ENCODE measurements at regions not wholly inside any gene's neighbourhood (a gene's known extent, or its start where the extent isn't known, plus 50 kb on each side); places are given as distances from the start of the nearest gene placed in this dataset.

DNA sequence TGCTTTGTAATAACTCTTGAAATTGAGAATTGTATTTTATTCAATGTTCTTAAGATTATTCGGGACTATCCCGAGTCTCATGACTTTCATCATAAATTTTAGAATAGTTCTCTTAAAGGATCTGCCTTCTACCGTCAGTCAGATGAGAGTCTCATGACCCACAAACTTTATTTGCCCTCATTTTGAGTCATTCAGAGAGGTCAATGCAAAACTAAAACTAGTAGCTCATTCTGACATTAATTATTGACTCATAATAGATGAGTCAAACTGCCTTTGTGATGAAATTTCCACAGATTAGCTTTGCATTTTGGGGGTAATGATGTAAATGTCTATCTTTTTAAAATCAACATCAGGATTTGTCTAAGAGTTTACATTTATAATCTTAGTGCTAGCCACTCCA lies 1527.3 kb downstream of the TECRL start (continued):
- TF ChIP-seq KLF5 (IDR thresholded peaks at IDR 0.05; ENCODE audit: partially characterized antibody) (no peak), RBBP5 (conservative IDR thresholded peaks at IDR 0.05) (no peak), ATF7 (IDR thresholded peaks at IDR 0.05; ENCODE audit: low read depth) (peak; percentile 34; the same call in 1 of the 2 replicates), DPF2 (IDR thresholded peaks at IDR 0.05) (0 out of 2 replicates have a peak, but pooled peaks have one; percentile 15)
- TF ChIP-seq, protein P1, sequence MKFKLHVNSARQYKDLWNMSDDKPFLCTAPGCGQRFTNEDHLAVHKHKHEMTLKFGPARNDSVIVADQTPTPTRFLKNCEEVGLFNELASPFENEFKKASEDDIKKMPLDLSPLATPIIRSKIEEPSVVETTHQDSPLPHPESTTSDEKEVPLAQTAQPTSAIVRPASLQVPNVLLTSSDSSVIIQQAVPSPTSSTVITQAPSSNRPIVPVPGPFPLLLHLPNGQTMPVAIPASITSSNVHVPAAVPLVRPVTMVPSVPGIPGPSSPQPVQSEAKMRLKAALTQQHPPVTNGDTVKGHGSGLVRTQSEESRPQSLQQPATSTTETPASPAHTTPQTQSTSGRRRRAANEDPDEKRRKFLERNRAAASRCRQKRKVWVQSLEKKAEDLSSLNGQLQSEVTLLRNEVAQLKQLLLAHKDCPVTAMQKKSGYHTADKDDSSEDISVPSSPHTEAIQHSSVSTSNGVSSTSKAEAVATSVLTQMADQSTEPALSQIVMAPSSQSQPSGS (IDR thresholded peaks at IDR 0.05; ENCODE audit: low read length), result no peak
- TF ChIP-seq, protein P2, sequence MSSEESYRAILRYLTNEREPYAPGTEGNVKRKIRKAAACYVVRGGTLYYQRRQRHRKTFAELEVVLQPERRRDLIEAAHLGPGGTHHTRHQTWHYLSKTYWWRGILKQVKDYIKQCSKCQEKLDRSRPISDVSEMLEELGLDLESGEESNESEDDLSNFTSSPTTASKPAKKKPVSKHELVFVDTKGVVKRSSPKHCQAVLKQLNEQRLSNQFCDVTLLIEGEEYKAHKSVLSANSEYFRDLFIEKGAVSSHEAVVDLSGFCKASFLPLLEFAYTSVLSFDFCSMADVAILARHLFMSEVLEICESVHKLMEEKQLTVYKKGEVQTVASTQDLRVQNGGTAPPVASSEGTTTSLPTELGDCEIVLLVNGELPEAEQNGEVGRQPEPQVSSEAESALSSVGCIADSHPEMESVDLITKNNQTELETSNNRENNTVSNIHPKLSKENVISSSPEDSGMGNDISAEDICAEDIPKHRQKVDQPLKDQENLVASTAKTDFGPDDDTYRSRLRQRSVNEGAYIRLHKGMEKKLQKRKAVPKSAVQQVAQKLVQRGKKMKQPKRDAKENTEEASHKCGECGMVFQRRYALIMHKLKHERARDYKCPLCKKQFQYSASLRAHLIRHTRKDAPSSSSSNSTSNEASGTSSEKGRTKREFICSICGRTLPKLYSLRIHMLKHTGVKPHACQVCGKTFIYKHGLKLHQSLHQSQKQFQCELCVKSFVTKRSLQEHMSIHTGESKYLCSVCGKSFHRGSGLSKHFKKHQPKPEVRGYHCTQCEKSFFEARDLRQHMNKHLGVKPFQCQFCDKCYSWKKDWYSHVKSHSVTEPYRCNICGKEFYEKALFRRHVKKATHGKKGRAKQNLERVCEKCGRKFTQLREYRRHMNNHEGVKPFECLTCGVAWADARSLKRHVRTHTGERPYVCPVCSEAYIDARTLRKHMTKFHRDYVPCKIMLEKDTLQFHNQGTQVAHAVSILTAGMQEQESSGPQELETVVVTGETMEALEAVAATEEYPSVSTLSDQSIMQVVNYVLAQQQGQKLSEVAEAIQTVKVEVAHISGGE (CRISPR knock-in tag; IDR thresholded peaks at IDR 0.05), result no peak

DNA sequence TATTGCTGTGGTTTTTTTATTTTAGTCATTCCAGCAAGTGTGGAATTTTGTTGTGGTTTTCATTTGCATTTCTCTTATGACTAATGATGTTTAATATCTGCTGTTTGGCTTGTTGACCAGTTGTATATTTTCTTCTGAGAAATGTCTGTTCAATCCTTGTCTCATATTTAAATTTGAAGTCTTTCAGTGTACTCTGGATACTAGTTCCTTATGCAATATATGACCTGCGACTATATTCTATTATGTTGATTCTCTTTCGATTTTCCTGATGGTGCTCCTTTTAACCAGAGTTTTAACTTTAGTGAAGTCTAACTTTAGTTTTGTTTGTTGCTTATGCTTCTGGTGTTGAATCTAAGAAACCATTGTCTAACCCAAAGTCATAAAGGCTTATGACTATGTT lies 1528.0 kb downstream of the TECRL start:
- intact Hi-C loops (cut with micrococcal nuclease; ENCODE audit: unreplicated experiment), result no loop called here
- RAD21 ChIA-PET (ENCODE audit: unreplicated experiment), result no interaction called here
- H3K4me3 ChIP-seq, result no peak overlapping the region
- BruUV-seq (replicated peaks), result no TSS peak
- no peaks in the 10 kb centered on the region for H3K79me2 ChIP-seq (ENCODE audit: control insufficient read depth, insufficient read depth, low read length)
- SMC1A ChIA-PET (ENCODE audit: uncharacterized antibody, unreplicated experiment), result no interaction called here
- ATAC-seq (no peak), FAIRE-seq (no peak), DNase-seq (ENCODE audit: low read depth, low spot score) (no peak)
- H3K27me3 ChIP-seq (replicated peaks in 1 of 2; ENCODE audit: control insufficient read depth in 2 of 2, insufficient read depth in 2 of 2, low read length in 1 of 2), result no peaks in the 10 kb centered on the region
- POLR2A ChIA-PET, result no interaction called here
- H3K9me3 ChIP-seq (replicated peaks; ENCODE audit: control insufficient read depth, insufficient read depth, low read length), result no peaks in the 10 kb centered on the region
- no peak overlapping the region for H3K27ac ChIP-seq (ENCODE audit: control insufficient read depth, insufficient read depth)
- no peaks in the 10 kb centered on the region for H4K20me1 ChIP-seq (ENCODE audit: control insufficient read depth, insufficient read depth)
- 37% methylated on average over 2 of the region's 2 CpGs for WGBS (ENCODE audit: insufficient coverage, insufficient replicate concordance, low lambda C conversion rate, missing lambda C conversion rate)
- H2AFZ ChIP-seq (ENCODE audit: control insufficient read depth, low read depth, low read length), result no peak overlapping the region
- H3K36me3 ChIP-seq (ENCODE audit: control insufficient read depth in 2 of 2, insufficient read depth in 2 of 2, low read length in 1 of 2), result no peaks in the 10 kb centered on the region
- TF ChIP-seq GABPA (IDR thresholded peaks at IDR 0.05; ENCODE audit: low read depth) (no peak), ZBED1 (IDR thresholded peaks at IDR 0.05; ENCODE audit: borderline replicate concordance) (no peak), ETV6 (conservative IDR thresholded peaks at IDR 0.05 in 1 of 2, IDR thresholded peaks at IDR 0.05 in 1 of 2; ENCODE audit: borderline replicate concordance in 1 of 2, low read depth in 1 of 2) (no peak), EP300 (IDR thresholded peaks at IDR 0.05; ENCODE audit: borderline replicate concordance in 1 of 2, control insufficient read depth in 1 of 2, low read depth in 2 of 2, low read length in 2 of 2) (peak in 1 of 2 experiments; percentile 6; a peak in 1 of 4 replicates), EZH2 (IDR thresholded peaks at IDR 0.05; ENCODE audit: borderline replicate concordance, control insufficient read depth, low read depth, low read length) (no peak)
- TF ChIP-seq, protein P3, sequence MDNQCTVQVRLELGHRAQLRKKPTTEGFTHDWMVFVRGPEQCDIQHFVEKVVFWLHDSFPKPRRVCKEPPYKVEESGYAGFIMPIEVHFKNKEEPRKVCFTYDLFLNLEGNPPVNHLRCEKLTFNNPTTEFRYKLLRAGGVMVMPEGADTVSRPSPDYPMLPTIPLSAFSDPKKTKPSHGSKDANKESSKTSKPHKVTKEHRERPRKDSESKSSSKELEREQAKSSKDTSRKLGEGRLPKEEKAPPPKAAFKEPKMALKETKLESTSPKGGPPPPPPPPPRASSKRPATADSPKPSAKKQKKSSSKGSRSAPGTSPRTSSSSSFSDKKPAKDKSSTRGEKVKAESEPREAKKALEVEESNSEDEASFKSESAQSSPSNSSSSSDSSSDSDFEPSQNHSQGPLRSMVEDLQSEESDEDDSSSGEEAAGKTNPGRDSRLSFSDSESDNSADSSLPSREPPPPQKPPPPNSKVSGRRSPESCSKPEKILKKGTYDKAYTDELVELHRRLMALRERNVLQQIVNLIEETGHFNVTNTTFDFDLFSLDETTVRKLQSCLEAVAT (IDR thresholded peaks at IDR 0.05), result no peak
- no peak overlapping the region for H3K4me2 ChIP-seq (ENCODE audit: control insufficient read depth, insufficient read depth)
- no peak overlapping the region for H3K9ac ChIP-seq (ENCODE audit: control insufficient read depth, insufficient read depth, low read length)
- H3K4me1 ChIP-seq (ENCODE audit: control insufficient read depth, insufficient read depth, low read length), result no peaks in the 10 kb centered on the region
- in situ Hi-C loops (cut with MboI), result no loop called here
- CTCF ChIA-PET, result no interaction called here

All from GM12878 (cell line).